Ascending aorta (tissue), 2 donors: ENCODE measurements at regions not wholly inside any gene's neighbourhood (a gene's known extent, or its start where the extent isn't known, plus 50 kb on each side); places are given as distances from the start of the nearest gene placed in this dataset.
A peak's percentile ranks its signal among the peaks of the same experiment; 100 is the strongest.

ENCODE experiments used
- DNase-seq, 2 donors: peaks; one replicate each; pipeline ENCODE4 v3.0.0-alpha.2; 2019; ENCODE audit warnings: low spot score in 2 of 2
- H3K27ac ChIP-seq, 2 donors: fragments of 200-600 bp; sonication (generic); one replicate each; pipeline ENCODE4 v1.5.1; 2016 to 2017; ENCODE audit warnings: mild to moderate bottlenecking in 1 of 2
- H3K27me3 ChIP-seq: fragments of 200-600 bp; sonication (generic); one replicate; pipeline ENCODE4 v1.5.1; 2017
- H3K36me3 ChIP-seq, 2 donors: fragments of 200-600 bp; sonication (generic); one replicate each; pipeline ENCODE4 v1.5.1; 2016
- H3K4me1 ChIP-seq, 2 donors: fragments of 200-600 bp; sonication (generic); one replicate each; pipeline ENCODE4 v1.5.1; 2016 to 2017; ENCODE audit warnings: mild to moderate bottlenecking in 1 of 2
- H3K4me3 ChIP-seq, 2 donors: fragments of 200-600 bp; sonication (generic); one replicate each; pipeline ENCODE4 v1.5.1; 2016 to 2017; ENCODE audit warnings: mild to moderate bottlenecking in 1 of 2
- H3K9me3 ChIP-seq, 2 donors: fragments of 200-600 bp; sonication (generic); one replicate each; pipeline ENCODE4 v1.5.1; 2016
- CTCF ChIP-seq, 3 experiments: fragments of 200-600 bp in 2 of 3; fragments of 450-650 bp in 1 of 3; sonication (generic) in 2 of 3; IDR thresholded peaks; one replicate each; pipeline ENCODE4 v1.5.1; 2016 to 2019; ENCODE audit warnings: antibody characterized with exemption in 3 of 3, mild to moderate bottlenecking in 1 of 3, moderate library complexity in 1 of 3
- intact Hi-C: fragments of 100-400 bp; cut with DNase I; formaldehyde crosslinking; loops from one replicate; pipeline ENCODE4 v1.15.1; 2023

DNA sequence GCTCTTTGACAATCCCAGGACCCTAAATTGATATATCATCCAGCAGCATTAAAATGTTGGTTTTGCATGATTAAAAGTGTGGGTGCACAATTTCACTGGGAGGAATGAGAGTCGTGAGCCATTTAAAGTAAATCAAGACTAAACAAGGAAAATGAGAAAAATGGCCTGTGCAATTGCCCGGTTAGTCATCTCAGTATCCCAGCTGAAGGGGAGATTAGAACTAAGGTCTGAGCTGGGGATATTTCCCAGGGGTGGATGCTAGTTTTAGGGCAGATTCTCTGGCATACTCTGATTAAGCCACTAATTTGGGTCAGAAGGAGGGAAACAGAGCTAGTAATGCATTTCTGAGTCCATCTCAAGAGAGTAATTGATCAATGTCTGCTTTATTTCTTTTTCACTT lies 177.2 kb downstream of the EN1 start:
- no peaks in the 10 kb centered on the region for H3K36me3 ChIP-seq
- H3K4me1 ChIP-seq, result peaks cover 0 to 3% of the 10 kb centered on the region in 2 donors
- no peak overlapping the region for H3K27ac ChIP-seq
- intact Hi-C loops, result no loop called here
- no peak overlapping the region for H3K4me3 ChIP-seq
- no peak for TF ChIP-seq CTCF (IDR thresholded peaks at IDR 0.05)
- H3K27me3 ChIP-seq, result no peaks in the 10 kb centered on the region
- no peaks in the 10 kb centered on the region for H3K9me3 ChIP-seq
- DNase-seq, result no peak

DNA sequence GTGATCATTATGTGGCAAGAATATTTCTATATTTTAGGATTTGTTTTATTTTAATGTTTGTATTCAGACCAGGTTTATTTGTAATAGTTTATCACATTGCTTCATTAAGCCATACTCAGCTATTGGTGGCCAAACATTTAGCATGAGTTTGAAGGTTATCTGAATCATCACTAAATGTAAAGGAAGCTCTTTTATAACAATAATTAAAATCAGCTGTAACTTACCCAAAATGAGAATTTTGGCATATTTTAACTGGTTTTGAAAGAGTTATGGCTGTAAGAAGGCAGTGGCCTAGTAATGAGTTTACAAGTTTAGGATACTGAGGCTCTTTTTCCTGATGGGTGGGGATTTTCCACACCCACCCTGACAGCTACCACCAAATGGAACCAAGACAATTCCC lies 177.8 kb downstream of the EN1 start:
- Histone ChIP-seq H3K4me3 (no peak overlapping the region), H3K9me3 (no peaks in the 10 kb centered on the region), H3K27me3 (no peaks in the 10 kb centered on the region), H3K27ac (no peak overlapping the region), H3K36me3 (no peaks in the 10 kb centered on the region), H3K4me1 (peaks cover 0 to 3% of the 10 kb centered on the region in 2 donors)
- DNase-seq, result no peak
- intact Hi-C loops, result no loop called here
- TF ChIP-seq CTCF (IDR thresholded peaks at IDR 0.05), result no peak

- intact Hi-C loops, result no loop called here
- Histone ChIP-seq H3K4me3 (no peak overlapping the region), H3K4me1 (peaks cover 0 to 3% of the 10 kb centered on the region in 2 donors), H3K27ac (peak overlapping the region in 1 of 2 donors; percentile 45), H3K9me3 (no peaks in the 10 kb centered on the region), H3K36me3 (no peaks in the 10 kb centered on the region), H3K27me3 (no peaks in the 10 kb centered on the region)
- peak in 1 of 2 donors; percentile 68 for DNase-seq
- no peak for TF ChIP-seq CTCF (IDR thresholded peaks at IDR 0.05)
Observed at GRCh38 chr2:118668431-118669424, 178.7 kb downstream of the EN1 start.

- Histone ChIP-seq H3K4me1 (peaks cover 0 to 3% of the 10 kb centered on the region in 2 donors), H3K4me3 (no peak overlapping the region), H3K27ac (no peak overlapping the region), H3K27me3 (no peaks in the 10 kb centered on the region), H3K36me3 (no peaks in the 10 kb centered on the region), H3K9me3 (no peaks in the 10 kb centered on the region)
- no peak for TF ChIP-seq CTCF (IDR thresholded peaks at IDR 0.05)
- intact Hi-C loops, result no loop called here
- DNase-seq, result no peak
Observed at GRCh38 chr2:118667964-118668363, 179.5 kb downstream of the EN1 start.

GRCh38 chr2:118667348-118667747 lies 180.1 kb downstream of the EN1 start:
- no peaks in the 10 kb centered on the region for H3K36me3 ChIP-seq
- H3K9me3 ChIP-seq, result no peaks in the 10 kb centered on the region
- no peak overlapping the region for H3K27ac ChIP-seq
- intact Hi-C loops, result no loop called here
- no peak for TF ChIP-seq CTCF (IDR thresholded peaks at IDR 0.05)
- no peak overlapping the region for H3K4me3 ChIP-seq
- no peaks in the 10 kb centered on the region for H3K27me3 ChIP-seq
- H3K4me1 ChIP-seq, result peaks cover 0 to 3% of the 10 kb centered on the region in 2 donors
- DNase-seq, result no peak
